Endothelial cell of umbilical vein (primary cell): ENCODE measurements at regions not wholly inside any gene's neighbourhood (a gene's known extent, or its start where the extent isn't known, plus 50 kb on each side); places are given as distances from the start of the nearest gene placed in this dataset.
"Not testable (repeated sequence)": the region's sequence is repeated elsewhere in the genome, so short reads cannot be mapped to it uniquely, and the experiment has no call there.

Experiments used
- CTCF ChIP-seq, 2 donors: IDR thresholded peaks; 1 replicate in 1 of 2; 2 replicates in 1 of 2; pipeline ENCODE4 v1.5.1; 2011; ENCODE audit warnings: low read length in 2 of 2, mild to moderate bottlenecking in 2 of 2, moderate library complexity in 2 of 2, control low read depth in 1 of 2, inconsistent platforms in 1 of 2, low read depth in 1 of 2; ENCODE audit not compliant: insufficient read depth in 1 of 2; ENCODE audit errors: extremely low read depth in 1 of 2
- MYC ChIP-seq: IDR thresholded peaks from one replicate; pipeline ENCODE4 v1.6.1; 2011; ENCODE audit warnings: mild to moderate bottlenecking, low read depth, low read length

- TF ChIP-seq CTCF (IDR thresholded peaks at IDR 0.05; ENCODE audit: extremely low read depth in 1 of 2, insufficient read depth in 1 of 2, low read depth in 1 of 2, low read length in 2 of 2); MYC: not testable (repeated sequence)
Observed at GRCh38 chr9:7626571-7627029, 173.0 kb downstream of the DMAC1 start.
